Stimulated activated CD4-positive, alpha-beta T cell treated with anti-CD3 and anti-CD28 coated beads, Interleukin-12 subunit alpha, Interleukin-12 subunit beta, amount 100 ng/mL, for 4 hours (primary cell): ENCODE measurements at regions not wholly inside any gene's neighbourhood (a gene's known extent, or its start where the extent isn't known, plus 50 kb on each side); places are given as distances from the start of the nearest gene placed in this dataset.
A peak's percentile ranks its signal among the peaks of the same experiment; 100 is the strongest.
"Not testable (repeated sequence)": the region's sequence is repeated elsewhere in the genome, so short reads cannot be mapped to it uniquely, and the experiment has no call there.

Source experiments
- DNase-seq: peaks from one replicate; pipeline ENCODE4 v3.0.0-alpha.2; 2020

DNA sequence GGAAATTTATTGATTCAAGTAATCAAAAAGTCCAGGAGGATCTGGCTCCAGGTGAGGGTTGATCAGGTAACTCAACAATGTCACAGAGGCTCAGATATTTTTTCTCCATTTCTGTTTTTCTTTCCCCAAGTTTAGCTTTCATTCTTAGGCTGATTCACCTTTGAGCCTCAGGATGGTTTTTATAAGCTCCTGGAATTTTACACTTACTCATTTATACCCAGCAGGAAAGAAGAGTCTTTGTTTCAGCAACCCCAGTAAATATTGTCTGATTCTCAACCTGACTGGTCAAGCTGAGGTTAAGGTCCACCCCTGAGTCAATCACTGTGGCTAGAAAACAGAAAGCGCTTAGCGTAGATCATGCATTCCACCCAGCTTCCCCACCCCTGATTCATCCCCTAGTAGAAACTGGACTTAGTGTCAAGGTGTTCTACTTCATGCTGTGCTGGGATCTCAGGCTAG, 500.6 kb downstream of the KIF4B start:
- DNase-seq = no peak

DNA sequence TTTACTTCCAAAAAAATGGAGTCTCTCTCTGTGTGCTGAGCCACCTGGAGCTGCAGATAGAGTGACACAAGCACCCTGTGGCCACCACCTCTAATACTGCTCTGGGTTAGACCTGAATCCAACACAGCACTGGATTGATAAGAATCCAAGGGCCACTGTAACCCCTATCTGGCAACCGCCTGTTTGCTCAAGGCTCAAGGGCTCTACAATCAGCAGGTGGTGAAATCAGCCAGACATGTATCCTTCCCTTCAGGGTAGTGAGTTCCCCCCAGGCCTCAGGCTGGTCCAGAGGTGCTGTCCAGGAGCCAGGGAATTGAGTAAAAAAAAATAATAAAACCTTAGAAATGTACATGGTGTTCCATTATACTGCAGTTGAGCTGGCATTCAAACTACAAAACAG, 509.0 kb downstream of the KIF4B start:
- no peak for DNase-seq

DNA sequence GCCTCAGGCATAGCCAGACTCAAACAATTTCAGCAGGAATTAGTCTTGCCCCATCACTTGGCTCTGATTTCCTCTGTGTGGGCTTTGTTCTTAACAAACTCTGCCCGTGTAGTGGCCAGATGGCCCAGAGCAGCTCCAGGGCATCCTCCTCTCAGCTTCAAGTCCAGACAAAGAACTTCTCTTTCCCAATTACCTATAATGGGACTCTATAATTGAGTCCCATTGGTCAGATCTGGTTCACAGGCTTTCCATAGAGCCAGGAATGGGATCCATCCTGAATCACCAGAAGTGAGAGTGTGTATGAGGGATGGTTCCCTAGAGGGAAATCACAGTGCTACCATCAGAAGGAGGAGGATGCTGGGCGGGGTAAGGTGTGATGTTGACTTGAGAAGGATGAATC, 515.8 kb downstream of the KIF4B start:
- DNase-seq = no peak

DNA sequence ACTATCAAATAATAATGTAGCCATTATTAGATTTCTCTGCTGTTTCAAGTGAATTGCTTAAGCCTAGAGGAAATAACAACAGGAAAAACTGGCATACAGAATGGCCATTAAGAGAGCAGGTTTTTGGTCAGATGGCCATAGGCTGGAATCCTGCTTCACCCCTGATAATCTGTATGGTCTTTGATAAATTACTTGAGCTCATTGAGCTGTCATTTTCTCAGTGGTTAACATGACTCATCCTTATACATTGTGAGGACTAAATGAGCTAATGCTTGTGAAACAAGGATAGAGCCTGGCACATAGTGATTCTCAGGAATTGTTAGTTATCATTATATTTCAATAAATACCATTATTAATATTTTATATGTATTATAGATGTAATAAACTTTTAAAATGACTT, 516.5 kb downstream of the KIF4B start:
- no peak for DNase-seq

DNA sequence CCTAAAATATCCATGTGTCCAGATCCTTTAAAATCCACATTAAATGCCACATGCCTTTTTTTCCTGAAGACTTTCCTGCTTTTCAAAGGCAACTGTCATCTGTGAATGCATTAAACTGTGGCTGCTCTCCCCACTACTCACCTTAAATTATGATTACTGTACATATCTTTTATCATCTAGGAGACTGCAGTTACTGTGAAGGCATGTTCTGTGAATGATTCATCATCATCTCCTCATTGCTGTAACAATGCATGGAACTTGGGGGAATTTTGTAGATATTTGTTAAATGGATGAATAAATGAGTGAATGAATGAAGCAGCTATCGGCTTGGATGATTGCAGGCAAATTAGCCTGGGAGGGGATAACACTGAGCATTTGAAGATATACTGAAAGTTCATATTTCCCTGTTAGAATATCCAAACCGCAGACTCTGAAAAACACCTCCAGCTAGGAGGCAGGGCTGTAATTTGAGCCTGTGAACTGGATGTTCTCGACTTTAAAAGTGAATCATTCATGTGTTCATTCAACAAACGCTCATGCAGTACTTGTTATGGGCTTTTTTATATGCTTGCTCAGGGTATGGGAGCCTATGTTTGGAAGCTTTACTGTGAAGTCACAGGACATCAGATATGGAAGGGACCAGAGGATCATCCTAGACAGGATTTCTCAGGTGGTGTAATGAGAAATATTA, 519.2 kb downstream of the KIF4B start:
- no peak for DNase-seq

DNA sequence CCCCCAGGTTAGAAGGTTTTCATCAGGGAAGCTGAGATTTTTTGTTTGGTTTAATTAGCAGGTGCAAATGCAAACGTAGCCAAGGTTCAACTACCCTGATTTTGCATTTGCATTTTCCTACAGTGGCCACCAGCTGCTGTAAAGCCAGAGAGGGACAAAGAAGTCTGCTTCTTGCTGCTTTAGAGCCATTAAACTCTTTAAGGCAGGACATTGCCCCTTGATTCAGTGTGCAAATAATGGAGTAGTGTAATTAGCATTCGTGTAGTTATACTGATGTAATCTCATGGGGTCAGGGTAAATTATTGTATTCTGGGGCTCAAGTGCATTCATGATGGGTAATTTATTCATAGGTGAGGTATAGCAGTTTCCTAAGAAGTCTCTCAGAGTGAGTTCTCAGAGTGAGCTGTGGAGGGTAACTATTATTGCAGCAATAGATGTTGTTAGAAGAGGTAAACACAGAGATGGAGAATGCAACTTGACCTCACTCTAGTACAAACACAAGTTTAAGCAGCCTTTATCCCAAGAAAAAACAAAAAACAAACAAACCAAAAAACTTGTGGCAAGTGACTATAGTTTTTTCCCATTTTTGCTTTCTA, 526.5 kb downstream of the KIF4B start:
- DNase-seq = no peak

DNA sequence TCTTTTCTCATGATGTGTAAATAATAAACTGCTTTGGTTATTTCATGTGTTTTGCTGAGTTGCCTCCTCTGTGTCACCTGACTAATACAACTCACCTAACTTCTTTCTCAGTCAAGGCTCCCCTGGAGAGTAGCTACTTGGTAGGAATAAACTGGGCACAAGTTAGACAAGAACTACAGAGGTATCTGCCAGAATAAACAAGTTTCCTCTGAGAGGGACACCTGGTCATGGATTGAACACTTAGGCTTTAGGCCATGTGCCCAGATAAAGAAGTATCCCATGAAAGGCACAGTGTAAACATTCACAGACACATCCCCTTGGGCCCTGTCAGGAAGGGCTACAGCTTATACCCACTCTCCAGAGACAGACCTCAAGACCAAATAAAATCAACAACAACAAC, 532.5 kb downstream of the KIF4B start:
- no peak for DNase-seq

DNA sequence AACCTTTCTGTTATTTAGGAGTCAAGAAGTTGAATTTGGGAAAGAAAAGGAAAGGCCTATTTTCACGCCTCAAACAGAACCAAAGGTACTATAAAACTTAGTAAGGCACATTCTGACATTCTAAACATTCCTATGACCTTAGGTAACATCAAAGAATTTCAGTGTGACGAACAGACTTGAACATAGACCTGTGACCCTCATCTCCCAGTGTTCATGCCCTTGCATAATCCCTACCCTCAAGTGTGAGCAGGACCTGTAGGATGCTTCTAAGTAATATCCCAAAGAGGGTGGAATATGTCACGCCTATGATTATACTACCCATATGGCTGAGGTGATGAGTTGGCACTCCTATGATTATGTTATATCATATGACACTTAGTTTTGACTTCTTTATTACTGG, 540.9 kb downstream of the KIF4B start:
- DNase-seq = no peak

DNA sequence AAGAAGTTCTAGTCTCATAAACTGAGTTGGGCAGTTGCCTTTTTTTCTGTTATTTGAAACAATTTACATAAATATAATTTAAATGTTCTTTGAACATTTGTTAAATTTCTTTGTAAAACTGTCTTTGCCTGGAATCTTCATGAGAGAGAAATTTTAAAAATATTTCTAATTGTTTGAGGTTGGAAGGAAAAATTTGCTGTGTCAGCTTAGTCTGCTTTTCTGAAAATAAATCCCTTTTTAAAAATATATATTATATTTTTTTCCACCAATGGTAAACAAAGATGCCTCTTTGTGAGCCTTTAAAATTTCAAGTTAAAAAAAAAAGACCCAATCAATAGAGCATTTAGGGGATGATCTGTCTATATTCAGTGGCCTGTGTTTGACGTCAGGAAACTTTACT, 542.7 kb downstream of the KIF4B start:
- no peak for DNase-seq

DNA sequence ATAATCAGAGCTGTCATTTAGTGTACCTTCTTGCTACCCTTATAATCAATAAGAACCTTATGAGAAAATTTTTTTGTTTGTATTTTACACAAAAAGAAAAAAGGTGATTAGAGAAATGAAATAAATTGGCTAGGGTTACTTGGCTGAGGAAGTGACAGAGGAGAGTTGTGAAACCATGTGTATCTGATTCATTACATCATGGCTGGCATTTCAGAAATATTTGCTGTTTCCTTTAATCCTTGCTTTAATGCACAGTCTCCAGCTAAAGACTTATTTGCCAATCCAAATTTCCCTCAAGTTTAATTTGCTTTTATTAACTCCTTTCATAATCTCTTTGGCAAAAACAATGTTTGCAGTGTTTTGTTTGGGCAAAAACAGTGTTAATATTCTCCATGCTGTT, 543.1 kb downstream of the KIF4B start:
- DNase-seq = no peak

DNA sequence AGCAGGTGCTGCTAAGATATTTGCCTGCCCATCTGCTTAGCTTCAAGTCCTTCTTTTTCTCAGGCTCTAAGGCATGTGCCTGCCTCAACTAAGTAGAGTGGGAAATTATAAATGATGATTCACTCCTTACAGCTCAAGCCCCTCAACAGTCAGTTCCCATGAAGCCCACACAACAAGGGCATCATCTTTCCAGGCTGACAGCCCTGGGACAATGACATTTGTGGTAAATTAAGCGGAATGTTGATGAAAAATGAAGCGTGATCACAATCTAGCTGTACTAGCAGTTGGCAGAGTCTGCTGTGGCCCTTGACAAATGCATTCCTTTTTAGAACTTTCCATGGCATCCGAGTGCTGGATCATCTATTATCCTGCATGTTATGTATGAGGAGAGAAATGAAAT, 548.6 kb downstream of the KIF4B start:
- DNase-seq = no peak

DNA sequence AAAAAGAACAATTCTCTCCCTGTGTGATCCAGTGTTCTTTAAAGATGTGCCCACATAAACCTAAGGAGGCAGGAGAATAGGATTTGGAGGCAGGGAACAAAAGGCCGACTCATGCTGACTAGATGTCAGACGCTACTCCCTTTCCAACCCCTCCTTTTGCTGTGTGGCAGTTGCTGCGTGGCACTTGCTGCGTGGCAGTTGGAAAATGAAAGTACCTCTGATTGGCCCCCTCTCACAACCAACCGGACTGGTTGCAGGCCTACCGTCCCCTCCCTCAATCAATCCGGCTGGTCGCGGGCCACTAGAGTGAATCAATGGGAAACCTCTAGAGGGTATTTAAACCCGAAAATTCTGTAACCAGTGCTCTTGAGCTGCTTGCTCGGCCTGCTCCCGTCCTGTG, 551.0 kb downstream of the KIF4B start:
- no peak for DNase-seq

DNA sequence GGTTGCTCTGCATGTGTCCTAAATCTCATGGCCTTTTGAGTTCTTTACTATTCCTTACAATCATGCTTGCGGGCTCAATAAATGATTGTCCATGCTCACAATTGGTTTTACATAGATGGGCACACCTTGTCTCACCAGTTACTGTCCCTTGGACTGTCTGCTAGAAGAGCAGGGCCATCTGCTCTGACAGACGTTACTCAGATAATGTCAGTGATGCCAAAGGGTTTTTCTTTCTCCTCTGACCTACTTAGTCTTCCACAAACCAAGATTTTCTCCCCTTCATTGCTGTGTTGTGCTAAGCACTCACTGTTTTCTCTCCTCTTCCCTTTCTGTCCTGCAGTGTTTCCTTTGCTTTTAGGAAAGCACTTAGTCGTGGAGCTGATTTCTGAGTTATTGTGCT, 562.3 kb downstream of the KIF4B start:
- no peak for DNase-seq

DNA sequence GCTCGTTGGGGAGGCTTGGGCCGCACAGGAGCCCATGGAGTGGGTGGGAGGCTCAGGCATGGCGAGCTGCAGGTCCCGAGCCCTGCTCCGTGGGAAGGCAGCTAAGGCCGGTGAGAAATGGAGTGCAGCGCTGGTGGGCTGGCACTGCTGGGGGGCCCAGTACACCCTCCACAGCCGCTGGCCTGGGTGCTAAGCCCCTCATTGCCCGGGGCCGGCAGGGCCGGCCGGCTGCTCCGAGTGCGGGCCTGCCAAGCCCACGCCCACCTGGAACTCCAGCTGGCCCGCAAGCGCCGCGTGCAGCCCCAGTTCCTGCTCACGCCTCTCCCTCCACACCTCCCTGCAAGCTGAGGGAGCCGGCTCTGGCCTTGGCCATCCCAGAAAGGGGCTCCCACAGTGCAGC, 573.3 kb downstream of the KIF4B start:
- not testable (repeated sequence) for DNase-seq

DNA sequence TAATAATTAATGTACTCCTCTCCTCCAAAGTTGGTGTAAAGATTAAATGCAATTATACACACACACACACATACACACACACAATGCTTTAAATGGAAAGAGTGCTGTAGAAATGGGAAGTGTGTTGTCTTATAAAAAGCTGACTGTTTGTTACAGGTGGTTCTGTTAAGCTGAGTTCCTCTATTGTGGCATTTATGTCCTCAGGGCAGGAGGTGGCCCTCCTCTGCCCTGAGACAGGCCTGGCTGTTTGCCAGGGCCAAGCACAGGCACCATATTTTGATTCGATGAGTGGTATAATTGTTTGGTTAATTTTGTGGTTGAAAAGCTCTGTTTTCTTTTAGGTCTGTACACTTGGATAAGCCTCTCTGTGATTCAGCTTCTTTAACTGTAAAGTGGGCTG, 573.9 kb downstream of the KIF4B start:
- no peak for DNase-seq

DNA sequence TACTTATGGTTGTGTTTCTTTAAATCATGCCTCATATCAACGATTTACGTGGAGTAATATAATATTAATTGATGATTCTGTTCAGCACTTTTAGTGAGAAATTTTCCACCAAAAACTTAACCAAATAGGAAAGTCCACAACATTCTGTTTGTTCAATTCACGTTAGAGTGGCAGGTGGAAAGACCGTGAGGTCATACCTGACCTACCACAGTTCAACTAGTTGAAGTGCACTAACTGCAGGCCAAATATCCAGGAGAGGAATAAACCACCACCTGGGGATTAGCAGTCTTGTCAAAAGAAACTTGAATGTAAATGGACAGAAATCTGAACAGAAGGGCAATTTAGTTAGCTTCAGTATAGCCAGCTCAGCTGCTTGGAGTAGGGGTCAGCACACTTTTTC, 577.7 kb downstream of the KIF4B start:
- DNase-seq = no peak

DNA sequence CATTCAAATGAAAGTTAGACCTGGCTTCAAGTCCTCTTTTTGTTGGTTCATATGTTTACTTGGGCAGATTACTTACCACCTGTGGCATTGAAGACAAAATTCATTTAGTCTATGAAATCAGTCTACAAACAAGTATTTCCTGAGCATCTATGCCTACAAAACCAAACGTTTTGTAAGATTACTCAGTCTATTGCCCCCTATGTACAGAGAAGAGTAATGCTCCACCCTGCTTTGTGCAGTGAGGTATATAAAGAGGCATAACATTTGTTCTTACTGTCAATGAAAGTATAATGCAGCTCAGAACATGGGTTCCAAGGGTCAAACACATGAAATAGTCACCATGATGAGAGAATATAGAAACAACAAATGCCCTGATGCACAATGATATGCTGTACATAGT, 580.7 kb downstream of the KIF4B start:
- no peak for DNase-seq

DNA sequence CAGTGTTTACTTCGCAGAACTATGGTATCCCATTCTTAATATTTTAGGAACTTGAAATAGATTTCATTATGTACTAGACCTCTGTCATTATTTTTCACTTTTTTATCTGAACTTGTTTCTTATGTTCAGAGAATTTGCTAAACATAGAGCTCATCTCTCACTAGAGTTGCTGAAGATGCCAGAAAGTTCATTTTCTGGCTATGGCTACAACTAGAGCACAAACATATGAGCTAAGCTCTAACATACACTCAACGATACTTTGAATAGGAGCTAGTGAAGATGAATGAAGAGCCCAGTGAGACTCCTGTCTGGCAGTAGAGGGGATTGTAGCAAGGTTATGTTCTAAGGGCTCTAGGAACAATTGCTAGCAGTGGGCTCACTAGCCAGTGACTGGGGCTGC, 582.2 kb downstream of the KIF4B start:
- DNase-seq = no peak

DNA sequence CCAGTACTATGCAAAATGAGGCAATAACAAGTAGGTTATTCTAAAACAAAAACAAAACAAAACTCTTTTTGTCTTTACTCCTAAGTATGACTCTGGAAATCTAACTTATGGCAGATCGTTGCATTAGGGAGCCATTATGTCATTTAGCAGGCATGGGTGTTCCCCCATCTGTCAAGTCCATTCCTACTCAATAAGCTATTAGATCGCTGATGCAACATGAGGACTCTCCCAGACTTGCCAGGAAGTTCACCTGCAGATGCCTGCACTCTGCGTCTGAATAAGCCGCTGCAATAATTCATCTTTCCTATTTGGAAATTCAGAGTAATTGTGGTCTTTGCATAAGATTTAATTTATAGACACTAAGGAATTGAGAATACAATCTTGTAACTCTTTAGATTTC, 585.0 kb downstream of the KIF4B start:
- no peak for DNase-seq

DNA sequence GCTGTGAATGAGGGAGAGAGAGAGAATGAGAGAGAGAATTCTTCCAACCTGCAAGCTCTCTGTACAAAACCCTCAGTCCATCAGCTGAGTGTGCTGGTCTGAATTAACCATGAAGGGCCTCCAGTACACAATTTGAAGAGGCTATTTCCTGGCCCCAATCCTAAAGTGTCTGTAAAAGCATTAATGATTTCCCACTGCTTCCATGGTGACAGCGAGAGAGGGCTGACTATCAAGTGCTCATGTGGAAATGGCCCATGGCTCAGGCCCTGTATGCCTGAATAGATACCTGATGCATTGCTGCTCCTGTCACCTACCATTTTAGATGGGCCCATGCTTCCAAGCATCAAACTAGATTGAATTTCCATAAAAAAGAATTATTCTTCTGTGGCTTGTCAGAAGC, 592.4 kb downstream of the KIF4B start:
- DNase-seq = no peak

DNA sequence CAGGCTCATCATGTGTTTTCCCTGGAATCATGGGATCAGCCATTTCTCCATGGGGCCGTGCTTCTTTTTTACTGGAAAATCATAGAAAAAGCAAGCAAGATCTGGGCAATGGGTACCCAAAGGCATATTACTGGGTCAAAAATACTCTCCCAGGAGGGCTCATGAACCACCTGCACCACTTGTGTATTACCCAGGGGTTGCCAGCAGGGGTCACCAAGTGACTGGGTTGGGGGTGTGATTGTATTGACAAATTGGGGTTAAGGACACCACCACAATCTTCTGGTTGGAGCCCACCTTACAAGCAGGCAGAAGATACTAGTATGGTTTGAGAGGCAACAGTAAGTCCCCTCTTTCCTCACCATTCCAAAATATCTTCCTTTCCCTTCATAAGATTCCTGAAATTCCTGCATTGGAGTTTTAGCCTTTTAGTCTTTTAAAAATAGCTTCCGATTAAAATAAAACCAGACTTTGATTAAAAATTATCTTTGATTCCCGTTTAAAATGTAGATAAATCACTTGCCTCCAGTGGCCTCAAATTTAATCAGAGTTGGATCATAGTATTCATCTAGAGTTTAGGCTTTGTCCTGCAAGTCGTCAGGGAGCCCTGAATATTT, 603.3 kb downstream of the KIF4B start:
- DNase-seq = peak; percentile 28

DNA sequence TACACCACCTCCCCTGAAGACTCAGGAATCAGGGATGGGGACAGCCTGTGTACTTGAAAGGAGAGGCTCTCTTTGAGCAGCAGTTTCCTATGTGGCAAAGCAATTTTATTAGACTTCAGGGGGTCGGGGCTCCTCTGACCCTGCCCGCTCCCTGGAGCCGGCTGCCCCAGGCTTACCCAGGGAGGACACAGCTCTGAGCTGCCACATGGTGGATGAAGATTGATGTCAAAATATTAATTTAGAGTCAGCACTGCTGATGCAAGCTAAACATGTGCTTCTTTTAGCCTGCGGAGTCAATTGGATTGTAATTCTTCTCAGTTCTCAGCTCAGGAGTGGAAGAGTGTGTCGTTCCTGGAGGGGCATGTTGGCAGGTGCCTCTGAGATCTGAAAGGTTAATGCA, 606.1 kb downstream of the KIF4B start:
- no peak for DNase-seq

DNA sequence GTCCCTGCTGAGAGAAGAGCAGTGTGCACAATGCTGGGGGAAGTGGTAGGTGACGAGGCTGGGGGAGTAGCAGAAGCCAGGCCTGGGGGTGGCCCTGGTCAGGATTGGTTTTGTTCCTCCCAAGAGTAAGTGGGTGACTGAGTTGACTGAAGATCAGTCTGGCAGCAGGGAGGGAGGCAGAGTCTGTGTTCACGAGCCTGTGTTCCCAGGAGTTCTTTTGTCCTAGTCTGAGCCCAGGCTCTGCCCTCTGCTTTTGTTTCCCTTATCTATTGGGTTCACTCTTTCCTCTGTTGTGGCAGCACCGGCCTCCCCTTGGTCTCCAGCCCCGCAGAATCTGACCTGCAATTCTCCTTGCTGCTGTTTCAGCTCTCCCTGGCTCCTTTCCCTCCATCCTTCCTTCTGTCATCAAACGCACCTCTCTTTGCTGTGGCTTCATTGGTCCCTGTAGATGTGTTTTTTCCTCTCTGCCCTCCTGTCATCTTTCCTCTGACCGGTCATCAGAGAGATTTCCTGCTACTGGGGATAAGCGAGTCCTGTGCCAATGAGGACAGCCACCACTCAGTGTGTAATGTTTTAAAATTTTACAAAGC, 607.4 kb downstream of the KIF4B start:
- no peak for DNase-seq

DNA sequence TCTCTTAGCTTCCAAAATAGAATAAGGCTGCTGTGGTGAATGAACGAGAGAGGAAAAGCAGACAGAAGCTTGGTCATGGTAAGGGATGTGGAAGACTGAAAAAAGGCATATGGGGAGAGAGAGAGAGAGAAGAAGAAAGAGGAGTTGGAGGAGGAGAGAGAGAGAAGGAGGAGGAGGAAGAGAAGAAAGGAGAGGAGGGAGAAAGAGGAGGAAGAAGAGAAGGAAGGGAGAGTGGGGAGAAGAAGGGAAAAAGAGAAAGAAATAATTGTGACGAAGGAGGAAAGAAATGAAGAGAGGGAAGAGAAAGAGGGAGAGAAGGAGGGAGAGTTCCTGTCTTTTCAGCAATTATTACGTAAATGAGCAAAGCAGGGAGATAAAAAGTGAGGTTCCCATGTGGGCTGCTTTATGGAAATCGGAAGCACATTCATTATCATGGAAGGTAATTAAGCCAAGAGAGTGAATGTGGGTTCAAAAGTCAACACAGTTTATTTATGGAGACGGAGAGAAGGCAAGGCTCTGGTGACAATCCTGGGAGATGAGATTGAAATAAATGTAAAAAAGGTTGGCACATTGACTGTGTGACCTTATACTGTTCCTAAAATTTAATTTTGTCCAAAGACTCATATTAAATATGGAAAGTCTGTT, 611.2 kb downstream of the KIF4B start:
- no peak for DNase-seq
